HepG2 (cell line): ENCODE measurements at regions not wholly inside any gene's neighbourhood (a gene's known extent, or its start where the extent isn't known, plus 50 kb on each side); places are given as distances from the start of the nearest gene placed in this dataset.

ENCODE experiments used
- CREM ChIP-seq, 2 experiments: sonication (generic) in 1 of 2; formaldehyde crosslinking in 1 of 2; IDR thresholded peaks; 2 replicates each; pipeline versions ENCODE4 v1.4.0 to v1.6.1; 2016 to 2020; ENCODE audit warnings: antibody characterized with exemption in 1 of 2, mild to moderate bottlenecking in 1 of 2, missing genetic modification reagents in 1 of 2
- EP300 ChIP-seq, 3 experiments: sonication (generic) in 1 of 3; formaldehyde crosslinking in 1 of 3; IDR thresholded peaks; 2 replicates each; pipeline versions ENCODE4 v1.5.1 to v1.6.1; 2011 to 2020; ENCODE audit warnings: low read depth in 2 of 3, low read length in 2 of 3, borderline replicate concordance in 1 of 3, improper control_type of control experiment in 1 of 3, mild to moderate bottlenecking in 1 of 3, missing genetic modification reagents in 1 of 3, moderate library complexity in 1 of 3
- POLR2A ChIP-seq, 2 experiments: IDR thresholded peaks; 2 replicates each; pipeline ENCODE4 v1.6.1; 2011; ENCODE audit warnings: low read depth in 2 of 2, low read length in 2 of 2, mild to moderate bottlenecking in 1 of 2, moderate library complexity in 1 of 2; ENCODE audit not compliant: insufficient read depth in 1 of 2
- ZBTB1 ChIP-seq: sonication (generic); formaldehyde crosslinking; IDR thresholded peaks from 2 replicates; pipeline ENCODE4 v1.4.0; 2020; ENCODE audit warnings: missing genetic modification reagents, borderline replicate concordance

GRCh38 chr1:189405419-189405818 is 1072.2 kb downstream of the BRINP3 start:
- no peak for TF ChIP-seq POLR2A (IDR thresholded peaks at IDR 0.05; ENCODE audit: insufficient read depth in 1 of 2, low read depth in 2 of 2, low read length in 2 of 2)
- TF ChIP-seq EP300 (IDR thresholded peaks at IDR 0.05; ENCODE audit: low read depth in 2 of 2, low read length in 2 of 2) = no peak
- no peak for TF ChIP-seq EP300 (CRISPR knock-in tag; IDR thresholded peaks at IDR 0.05; ENCODE audit: borderline replicate concordance)
- TF ChIP-seq CREM (IDR thresholded peaks at IDR 0.05) = no peak
- no peak for TF ChIP-seq CREM (CRISPR knock-in tag; IDR thresholded peaks at IDR 0.05)
- TF ChIP-seq ZBTB1 (CRISPR knock-in tag) = no peak
